ENCODE measurements at regions not wholly inside any gene's neighbourhood (a gene's known extent, or its start where the extent isn't known, plus 50 kb on each side); places are given as distances from the start of the nearest gene placed in this dataset.

GRCh38 chr2:234313558-234313957, 183.3 kb downstream of the ARL4C start:
- H3K4me3 ChIP-seq (ENCODE audit: insufficient read depth, low read length) = no peak overlapping the region
- no peaks in the 10 kb centered on the region for H3K9me3 ChIP-seq (ENCODE audit: low read depth, low read length)
- no peaks in the 10 kb centered on the region for H3K79me2 ChIP-seq (ENCODE audit: insufficient read depth, low read length)
- no peaks in the 10 kb centered on the region for H3K27me3 ChIP-seq (ENCODE audit: insufficient read depth, low read length)
- TF ChIP-seq CTCF (IDR thresholded peaks at IDR 0.05; ENCODE audit: extremely low read depth, low read depth, low read length) = no peak
- no peak for DNase-seq (ENCODE audit: insufficient read length, low spot score, missing footprints)
- H3K36me3 ChIP-seq (ENCODE audit: insufficient read depth, low read length) = no peaks in the 10 kb centered on the region
- H2AFZ ChIP-seq (ENCODE audit: low read length) = no peak overlapping the region
- no peaks in the 10 kb centered on the region for H4K20me1 ChIP-seq (ENCODE audit: insufficient read depth, low read length)
- H3K4me1 ChIP-seq (ENCODE audit: insufficient read depth, low read length) = peaks cover 5% of the 10 kb centered on the region
- no peak overlapping the region for H3K4me2 ChIP-seq (ENCODE audit: insufficient read depth, low read length)
- H3K27ac ChIP-seq (ENCODE audit: low read depth, low read length) = no peak overlapping the region

- no peaks in the 10 kb centered on the region for H3K79me2 ChIP-seq (ENCODE audit: insufficient read depth, low read length)
- H4K20me1 ChIP-seq (ENCODE audit: insufficient read depth, low read length) = no peaks in the 10 kb centered on the region
- H3K4me3 ChIP-seq (ENCODE audit: insufficient read depth, low read length) = no peak overlapping the region
- H3K27me3 ChIP-seq (ENCODE audit: insufficient read depth, low read length) = no peaks in the 10 kb centered on the region
- H2AFZ ChIP-seq (ENCODE audit: low read length) = no peak overlapping the region
- no peak for DNase-seq (ENCODE audit: insufficient read length, low spot score, missing footprints)
- H3K36me3 ChIP-seq (ENCODE audit: insufficient read depth, low read length) = no peaks in the 10 kb centered on the region
- no peak overlapping the region for H3K27ac ChIP-seq (ENCODE audit: low read depth, low read length)
- no peaks in the 10 kb centered on the region for H3K9me3 ChIP-seq (ENCODE audit: low read depth, low read length)
- TF ChIP-seq CTCF (IDR thresholded peaks at IDR 0.05; ENCODE audit: extremely low read depth, low read depth, low read length) = no peak
- no peak overlapping the region for H3K4me2 ChIP-seq (ENCODE audit: insufficient read depth, low read length)
- H3K4me1 ChIP-seq (ENCODE audit: insufficient read depth, low read length) = peaks cover 22% of the 10 kb centered on the region
Observed at GRCh38 chr2:234310166-234310565, 186.7 kb downstream of the ARL4C start.

GRCh38 chr2:234309431-234309830, 187.4 kb downstream of the ARL4C start:
- Histone ChIP-seq H3K4me1 (ENCODE audit: insufficient read depth, low read length) (peaks cover 28% of the 10 kb centered on the region), H3K9me3 (ENCODE audit: low read depth, low read length) (no peaks in the 10 kb centered on the region), H3K79me2 (ENCODE audit: insufficient read depth, low read length) (no peaks in the 10 kb centered on the region), H4K20me1 (ENCODE audit: insufficient read depth, low read length) (no peaks in the 10 kb centered on the region), H3K4me2 (ENCODE audit: insufficient read depth, low read length) (no peak overlapping the region), H3K36me3 (ENCODE audit: insufficient read depth, low read length) (no peaks in the 10 kb centered on the region), H3K4me3 (ENCODE audit: insufficient read depth, low read length) (no peak overlapping the region), H2AFZ (ENCODE audit: low read length) (peak overlapping the region; percentile 82), H3K27me3 (ENCODE audit: insufficient read depth, low read length) (no peaks in the 10 kb centered on the region), H3K27ac (ENCODE audit: low read depth, low read length) (peak overlapping the region; percentile 97)
- no peak for DNase-seq (ENCODE audit: insufficient read length, low spot score, missing footprints)
- no peak for TF ChIP-seq CTCF (IDR thresholded peaks at IDR 0.05; ENCODE audit: extremely low read depth, low read depth, low read length)

GRCh38 chr2:234308813-234309195, 188.1 kb downstream of the ARL4C start:
- Histone ChIP-seq H3K36me3 (ENCODE audit: insufficient read depth, low read length) (no peaks in the 10 kb centered on the region), H3K4me3 (ENCODE audit: insufficient read depth, low read length) (peak overlapping the region; percentile 5), H3K79me2 (ENCODE audit: insufficient read depth, low read length) (no peaks in the 10 kb centered on the region), H3K9me3 (ENCODE audit: low read depth, low read length) (no peaks in the 10 kb centered on the region), H3K4me2 (ENCODE audit: insufficient read depth, low read length) (peak overlapping the region; percentile 67), H4K20me1 (ENCODE audit: insufficient read depth, low read length) (no peaks in the 10 kb centered on the region), H3K4me1 (ENCODE audit: insufficient read depth, low read length) (peaks cover 29% of the 10 kb centered on the region), H3K27me3 (ENCODE audit: insufficient read depth, low read length) (no peaks in the 10 kb centered on the region), H3K27ac (ENCODE audit: low read depth, low read length) (peak overlapping the region; percentile 97), H2AFZ (ENCODE audit: low read length) (peak overlapping the region; percentile 82)
- no peak for TF ChIP-seq CTCF (IDR thresholded peaks at IDR 0.05; ENCODE audit: extremely low read depth, low read depth, low read length)
- DNase-seq (ENCODE audit: insufficient read length, low spot score, missing footprints) = peak; percentile 89
